ENCODE measurements at regions not wholly inside any gene's neighbourhood (a gene's known extent, or its start where the extent isn't known, plus 50 kb on each side); places are given as distances from the start of the nearest gene placed in this dataset.

- no peak for TF ChIP-seq CTCF (IDR thresholded peaks at IDR 0.05; ENCODE audit: control insufficient read depth, insufficient read depth, low read depth, low read length, missing control alignments)
- no peak for DNase-seq (ENCODE audit: low read depth)
- H3K4me3 ChIP-seq (ENCODE audit: control insufficient read depth, low read depth, low read length), result no peak overlapping the region
Observed at GRCh38 chr3:84904816-84905555, 53.8 kb upstream of the CADM2 start.

- no peak overlapping the region for H3K4me3 ChIP-seq (ENCODE audit: control insufficient read depth, low read depth, low read length)
- no peak for DNase-seq (ENCODE audit: low read depth)
- TF ChIP-seq CTCF (IDR thresholded peaks at IDR 0.05; ENCODE audit: control insufficient read depth, insufficient read depth, low read depth, low read length, missing control alignments), result no peak
Observed at GRCh38 chr3:84905556-84905920, 53.3 kb upstream of the CADM2 start.

GRCh38 chr3:84906065-84906464, 52.7 kb upstream of the CADM2 start:
- TF ChIP-seq CTCF (IDR thresholded peaks at IDR 0.05; ENCODE audit: control insufficient read depth, insufficient read depth, low read depth, low read length, missing control alignments), result no peak
- DNase-seq (ENCODE audit: low read depth), result no peak

More at GRCh38 chr3:84906065-84906464, 52.7 kb upstream of the CADM2 start:
- no peak overlapping the region for H3K4me3 ChIP-seq (ENCODE audit: control insufficient read depth, low read depth, low read length)

All from AG09309 (cell line).